Activated CD4-positive, alpha-beta memory T cell treated with anti-CD3 and anti-CD28 coated beads, Interleukin-2, amount 10 ng/mL, durations not matched to agents 7 days and 5 days (primary cell): ENCODE measurements at regions not wholly inside any gene's neighbourhood (a gene's known extent, or its start where the extent isn't known, plus 50 kb on each side); places are given as distances from the start of the nearest gene placed in this dataset.
"Not testable (repeated sequence)": the region's sequence is repeated elsewhere in the genome, so short reads cannot be mapped to it uniquely, and the experiment has no call there.

Experiments used
- CTCF ChIA-PET: fragments of 350-600 bp; sonication (Branson Sonifier 250); formaldehyde crosslinking; loops from one replicate; lab custom pipeline; 2021; ENCODE audit warnings: antibody characterized with exemption, inconsistent platforms; lab: Charles Lee
- POLR2A ChIA-PET: fragments of 350-600 bp; sonication (Branson Sonifier 250); formaldehyde crosslinking; loops from one replicate; lab custom pipeline; 2021; ENCODE audit warnings: antibody characterized with exemption; lab: Charles Lee
- DNase-seq: peaks from one replicate; pipeline ENCODE4 v3.0.0-alpha.2; 2020
- H3K27ac Mint-ChIP-seq: one replicate; pipeline ENCODE4 v1.8.0; 2021; ENCODE audit warnings: mild to moderate bottlenecking, mixed read lengths
- H3K27me3 Mint-ChIP-seq: one replicate; pipeline ENCODE4 v1.8.0; 2021; ENCODE audit warnings: mixed read lengths
- H3K36me3 Mint-ChIP-seq: one replicate; pipeline ENCODE4 v1.8.0; 2021; ENCODE audit warnings: low read depth, mixed read lengths
- H3K4me1 Mint-ChIP-seq: one replicate; pipeline ENCODE4 v1.8.0; 2021; ENCODE audit warnings: mixed read lengths
- H3K4me3 Mint-ChIP-seq: one replicate; pipeline ENCODE4 v1.8.0; 2021; ENCODE audit warnings: mild to moderate bottlenecking, mixed read lengths
- H3K9me3 Mint-ChIP-seq: one replicate; pipeline ENCODE4 v1.8.0; 2021; ENCODE audit warnings: mixed read lengths

GRCh38 chr4:131747203-131747602 is 1401.9 kb upstream of the PCDH10 start:
- not testable (repeated sequence) for H3K4me3 Mint-ChIP-seq

GRCh38 chr4:131749224-131749623 is 1399.9 kb upstream of the PCDH10 start:
- not testable (repeated sequence) for H3K27me3 Mint-ChIP-seq

More at GRCh38 chr4:131747203-131747602, 1401.9 kb upstream of the PCDH10 start:
- POLR2A ChIA-PET, H3K27me3 Mint-ChIP-seq, H3K9me3 Mint-ChIP-seq, H3K27ac Mint-ChIP-seq, DNase-seq, H3K4me1 Mint-ChIP-seq, H3K36me3 Mint-ChIP-seq, CTCF ChIA-PET: not testable (repeated sequence)

GRCh38 chr4:131750006-131750405 is 1399.1 kb upstream of the PCDH10 start:
- H3K4me3 Mint-ChIP-seq, CTCF ChIA-PET, H3K27ac Mint-ChIP-seq, H3K36me3 Mint-ChIP-seq, H3K27me3 Mint-ChIP-seq, H3K4me1 Mint-ChIP-seq, POLR2A ChIA-PET, H3K9me3 Mint-ChIP-seq: not testable (repeated sequence)
- DNase-seq: peak; percentile 21

More at GRCh38 chr4:131749224-131749623, 1399.9 kb upstream of the PCDH10 start:
- H3K4me3 Mint-ChIP-seq, H3K36me3 Mint-ChIP-seq, POLR2A ChIA-PET, H3K27ac Mint-ChIP-seq, H3K9me3 Mint-ChIP-seq, CTCF ChIA-PET, DNase-seq, H3K4me1 Mint-ChIP-seq: not testable (repeated sequence)

- H3K9me3 Mint-ChIP-seq, POLR2A ChIA-PET, CTCF ChIA-PET, H3K4me1 Mint-ChIP-seq, H3K4me3 Mint-ChIP-seq, H3K27me3 Mint-ChIP-seq, H3K27ac Mint-ChIP-seq, H3K36me3 Mint-ChIP-seq: not testable (repeated sequence)
- peak; percentile 32 for DNase-seq
These were observed 1398.6 kb upstream of the PCDH10 start for GRCh38 chr4:131750469-131750868.

- H3K9me3 Mint-ChIP-seq, CTCF ChIA-PET, H3K4me3 Mint-ChIP-seq, H3K27me3 Mint-ChIP-seq, DNase-seq, H3K36me3 Mint-ChIP-seq, H3K27ac Mint-ChIP-seq, POLR2A ChIA-PET, H3K4me1 Mint-ChIP-seq: not testable (repeated sequence)
These were observed 1386.9 kb upstream of the PCDH10 start for GRCh38 chr4:131762234-131762633.

GRCh38 chr4:131764730-131765129 is 1384.4 kb upstream of the PCDH10 start:
- Mint-ChIP-seq H3K27ac (no peak overlapping the region), H3K9me3 (no peaks in the 10 kb centered on the region), H3K4me3 (no peak overlapping the region), H3K27me3 (no peaks in the 10 kb centered on the region), H3K36me3 (no peaks in the 10 kb centered on the region), H3K4me1 (no peaks in the 10 kb centered on the region)
- ChIA-PET POLR2A (no interaction called here), CTCF (no interaction called here)
- DNase-seq: no peak

- H3K27ac Mint-ChIP-seq, H3K4me3 Mint-ChIP-seq, H3K4me1 Mint-ChIP-seq, CTCF ChIA-PET, DNase-seq, H3K36me3 Mint-ChIP-seq, H3K27me3 Mint-ChIP-seq, H3K9me3 Mint-ChIP-seq, POLR2A ChIA-PET: not testable (repeated sequence)
These were observed 1374.7 kb upstream of the PCDH10 start for GRCh38 chr4:131774382-131774781.

GRCh38 chr4:131810565-131810964 is 1338.5 kb upstream of the PCDH10 start:
- CTCF ChIA-PET, H3K9me3 Mint-ChIP-seq, H3K4me3 Mint-ChIP-seq: not testable (repeated sequence)

More at GRCh38 chr4:131810565-131810964, 1338.5 kb upstream of the PCDH10 start:
- POLR2A ChIA-PET, H3K4me1 Mint-ChIP-seq, DNase-seq, H3K27me3 Mint-ChIP-seq, H3K27ac Mint-ChIP-seq, H3K36me3 Mint-ChIP-seq: not testable (repeated sequence)
